COR-L47 (cell line): ENCODE measurements at regions not wholly inside any gene's neighbourhood (a gene's known extent, or its start where the extent isn't known, plus 50 kb on each side); places are given as distances from the start of the nearest gene placed in this dataset.

Experiments
- DNase-seq: peaks from one replicate; lab custom pipeline; 2025; lab: John Stamatoyannopoulos, UW

GRCh38 chr7:33852838-33853237 lies 52.5 kb upstream of the BMPER start:
- no peak for DNase-seq

- no peak for DNase-seq
These were observed 51.8 kb upstream of the BMPER start for GRCh38 chr7:33853361-33854062.

DNA sequence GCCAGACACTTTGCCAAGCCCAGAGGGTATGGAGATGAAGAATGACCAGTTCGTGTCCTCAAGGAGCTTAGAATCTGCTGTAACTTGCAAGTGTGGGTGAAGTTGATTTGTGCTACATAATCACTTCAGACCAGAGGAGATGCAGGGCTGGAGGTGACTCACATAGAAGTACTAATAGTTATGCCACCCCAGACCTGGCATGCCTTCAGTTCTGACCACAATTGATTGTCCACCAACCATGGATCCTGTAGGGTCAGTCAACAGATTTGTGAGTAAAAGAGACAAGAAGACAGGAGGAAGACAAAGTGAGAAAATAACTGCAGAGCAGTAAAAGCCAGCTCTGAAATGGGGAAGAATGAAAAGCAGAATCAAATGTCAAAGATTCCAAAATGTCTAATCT lies 51.2 kb upstream of the BMPER start:
- DNase-seq: no peak

GRCh38 chr7:33854801-33855350 lies 50.5 kb upstream of the BMPER start:
- no peak for DNase-seq
